HUES48 (cell line): ENCODE measurements at regions not wholly inside any gene's neighbourhood (a gene's known extent, or its start where the extent isn't known, plus 50 kb on each side); places are given as distances from the start of the nearest gene placed in this dataset.
A peak's percentile ranks its signal among the peaks of the same experiment; 100 is the strongest.

Experiments used
- H3K27ac ChIP-seq: one replicate; pipeline ENCODE4 v1.7.0; 2013; ENCODE audit warnings: low read depth, low read length, inconsistent platforms
- H3K27me3 ChIP-seq: 2 replicates; pipeline ENCODE4 v1.6.1; 2013; ENCODE audit warnings: mild to moderate bottlenecking, low read length; ENCODE audit not compliant: control insufficient read depth, insufficient read depth
- H3K36me3 ChIP-seq: 2 replicates; pipeline ENCODE4 v1.6.1; 2013; ENCODE audit warnings: low read length; ENCODE audit not compliant: control insufficient read depth, insufficient read depth
- H3K4me1 ChIP-seq: 2 replicates; pipeline ENCODE4 v1.6.1; 2013; ENCODE audit warnings: mild to moderate bottlenecking, low read length; ENCODE audit not compliant: control insufficient read depth, insufficient read depth
- H3K4me3 ChIP-seq: 2 replicates; pipeline ENCODE4 v1.5.1; 2013; ENCODE audit warnings: mild to moderate bottlenecking, low read depth, low read length
- H3K9ac ChIP-seq: 2 replicates; pipeline ENCODE4 v1.6.1; 2013; ENCODE audit warnings: mild to moderate bottlenecking, low read depth, low read length, moderate library complexity
- H3K9me3 ChIP-seq: 2 replicates; pipeline ENCODE4 v1.6.1; 2013; ENCODE audit warnings: low read length; ENCODE audit not compliant: control insufficient read depth, insufficient read depth

- H3K36me3 ChIP-seq: no peaks in the 10 kb centered on the region
These were observed 222.8 kb downstream of the SPATA18 start for GRCh38 chr4:52273885-52274284.

GRCh38 chr4:52288212-52288855, 237.2 kb downstream of the SPATA18 start:
- no peak overlapping the region for H3K4me3 ChIP-seq
- no peaks in the 10 kb centered on the region for H3K27me3 ChIP-seq
- no peaks in the 10 kb centered on the region for H3K4me1 ChIP-seq
- H3K9me3 ChIP-seq: no peaks in the 10 kb centered on the region
- no peaks in the 10 kb centered on the region for H3K36me3 ChIP-seq
- H3K27ac ChIP-seq: no peak overlapping the region
- no peak overlapping the region for H3K9ac ChIP-seq

More at GRCh38 chr4:52273885-52274284, 222.8 kb downstream of the SPATA18 start:
- H3K9me3 ChIP-seq: peaks cover 15% of the 10 kb centered on the region; the same call in 1 of the 2 replicates
- no peak overlapping the region for H3K9ac ChIP-seq
- 0 out of 2 replicates have a peak, but pooled peaks cover 4% of the 10 kb centered on the region for H3K4me1 ChIP-seq
- no peak overlapping the region for H3K4me3 ChIP-seq
- no peaks in the 10 kb centered on the region for H3K27me3 ChIP-seq
- H3K27ac ChIP-seq: no peak overlapping the region

GRCh38 chr4:52290466-52290865, 239.4 kb downstream of the SPATA18 start:
- H3K9me3 ChIP-seq: no peaks in the 10 kb centered on the region
- no peaks in the 10 kb centered on the region for H3K27me3 ChIP-seq
- H3K9ac ChIP-seq: no peak overlapping the region
- H3K27ac ChIP-seq: no peak overlapping the region
- H3K4me1 ChIP-seq: no peaks in the 10 kb centered on the region
- H3K36me3 ChIP-seq: no peaks in the 10 kb centered on the region
- H3K4me3 ChIP-seq: no peak overlapping the region

- Histone ChIP-seq H3K4me3 (no peak overlapping the region), H3K9ac (no peak overlapping the region), H3K27ac (no peak overlapping the region), H3K4me1 (no peaks in the 10 kb centered on the region), H3K36me3 (no peaks in the 10 kb centered on the region), H3K27me3 (no peaks in the 10 kb centered on the region), H3K9me3 (no peaks in the 10 kb centered on the region)
These were observed 241.1 kb downstream of the SPATA18 start for GRCh38 chr4:52292245-52292644.

GRCh38 chr4:52296341-52296740, 245.2 kb downstream of the SPATA18 start:
- no peaks in the 10 kb centered on the region for H3K36me3 ChIP-seq
- H3K27ac ChIP-seq: no peak overlapping the region
- no peak overlapping the region for H3K9ac ChIP-seq
- H3K4me3 ChIP-seq: no peak overlapping the region
- no peaks in the 10 kb centered on the region for H3K4me1 ChIP-seq
- no peaks in the 10 kb centered on the region for H3K9me3 ChIP-seq
- no peaks in the 10 kb centered on the region for H3K27me3 ChIP-seq

- Histone ChIP-seq H3K27ac (no peak overlapping the region), H3K9ac (no peak overlapping the region), H3K36me3 (no peaks in the 10 kb centered on the region), H3K27me3 (no peaks in the 10 kb centered on the region), H3K4me3 (no peak overlapping the region), H3K9me3 (no peaks in the 10 kb centered on the region), H3K4me1 (no peaks in the 10 kb centered on the region)
These were observed 247.3 kb downstream of the SPATA18 start for GRCh38 chr4:52298444-52298843.

- Histone ChIP-seq H3K27me3 (no peaks in the 10 kb centered on the region), H3K9me3 (no peaks in the 10 kb centered on the region), H3K4me1 (no peaks in the 10 kb centered on the region), H3K4me3 (no peak overlapping the region), H3K9ac (no peak overlapping the region), H3K27ac (no peak overlapping the region), H3K36me3 (no peaks in the 10 kb centered on the region)
These were observed 248.0 kb downstream of the SPATA18 start for GRCh38 chr4:52299120-52299519.

- H3K4me3 ChIP-seq: no peak overlapping the region
- H3K9me3 ChIP-seq: no peaks in the 10 kb centered on the region
- H3K36me3 ChIP-seq: no peaks in the 10 kb centered on the region
- no peak overlapping the region for H3K9ac ChIP-seq
- no peaks in the 10 kb centered on the region for H3K27me3 ChIP-seq
- H3K4me1 ChIP-seq: no peaks in the 10 kb centered on the region
- H3K27ac ChIP-seq: no peak overlapping the region
These were observed 260.5 kb downstream of the SPATA18 start for GRCh38 chr4:52311464-52312125.

- Histone ChIP-seq H3K36me3 (no peaks in the 10 kb centered on the region), H3K9ac (no peak overlapping the region), H3K4me1 (no peaks in the 10 kb centered on the region), H3K27me3 (no peaks in the 10 kb centered on the region), H3K9me3 (no peaks in the 10 kb centered on the region), H3K4me3 (no peak overlapping the region), H3K27ac (peak overlapping the region; percentile 16)
These were observed 261.6 kb downstream of the SPATA18 start for GRCh38 chr4:52312722-52313121.

GRCh38 chr4:52317361-52317879, 266.3 kb downstream of the SPATA18 start:
- Histone ChIP-seq H3K4me1 (no peaks in the 10 kb centered on the region), H3K27me3 (no peaks in the 10 kb centered on the region), H3K27ac (no peak overlapping the region), H3K9me3 (no peaks in the 10 kb centered on the region), H3K4me3 (no peak overlapping the region), H3K9ac (no peak overlapping the region), H3K36me3 (no peaks in the 10 kb centered on the region)

GRCh38 chr4:52317981-52318380, 266.9 kb downstream of the SPATA18 start:
- no peak overlapping the region for H3K9ac ChIP-seq
- no peak overlapping the region for H3K4me3 ChIP-seq
- H3K36me3 ChIP-seq: no peaks in the 10 kb centered on the region
- no peaks in the 10 kb centered on the region for H3K9me3 ChIP-seq
- H3K4me1 ChIP-seq: no peaks in the 10 kb centered on the region
- H3K27me3 ChIP-seq: no peaks in the 10 kb centered on the region
- H3K27ac ChIP-seq: no peak overlapping the region
